ENCODE measurements at regions not wholly inside any gene's neighbourhood (a gene's known extent, or its start where the extent isn't known, plus 50 kb on each side); places are given as distances from the start of the nearest gene placed in this dataset.

GRCh38 chr16:85263239-85263585 is 150.9 kb upstream of the CIBAR2 start:
- Histone ChIP-seq H3K9me3 (ENCODE audit: low read depth) (no peaks in the 10 kb centered on the region), H3F3A (ENCODE audit: insufficient read depth) (no peaks in the 10 kb centered on the region), H2AFZ (no peak overlapping the region), H3K27ac (no peak overlapping the region), H4K20me1 (ENCODE audit: insufficient read depth) (no peaks in the 10 kb centered on the region; the same call in 1 of the 2 replicates), H3K9me2 (ENCODE audit: insufficient read depth) (no peaks in the 10 kb centered on the region), H3K4me2 (ENCODE audit: unreplicated experiment) (no peak overlapping the region), H3K79me2 (ENCODE audit: insufficient read depth) (peaks cover 76% of the 10 kb centered on the region), H3K36me3 (ENCODE audit: low read depth) (no peaks in the 10 kb centered on the region), H3K27me3 (replicated peaks; ENCODE audit: insufficient read depth) (no peaks in the 10 kb centered on the region), H3K4me3 (no peak overlapping the region), H3K4me1 (ENCODE audit: insufficient read depth) (no peaks in the 10 kb centered on the region), H3K9ac (no peak overlapping the region)
- in situ Hi-C loops (cut with MboI) = no loop called here
- TF ChIP-seq EZH2phosphoT487 (IDR thresholded peaks at IDR 0.05; ENCODE audit: insufficient read depth, low read depth) (no peak), EZH2 (IDR thresholded peaks at IDR 0.05; ENCODE audit: insufficient read depth, poor library complexity, severe bottlenecking) (no peak)
- 64 to 75% methylated on average over 6 of the region's 6 CpGs for WGBS, 2 experiments (ENCODE audit: low coverage in 1 of 2, low lambda C conversion rate in 2 of 2, missing lambda C conversion rate in 2 of 2)
- DNase-seq = no peak

DNA sequence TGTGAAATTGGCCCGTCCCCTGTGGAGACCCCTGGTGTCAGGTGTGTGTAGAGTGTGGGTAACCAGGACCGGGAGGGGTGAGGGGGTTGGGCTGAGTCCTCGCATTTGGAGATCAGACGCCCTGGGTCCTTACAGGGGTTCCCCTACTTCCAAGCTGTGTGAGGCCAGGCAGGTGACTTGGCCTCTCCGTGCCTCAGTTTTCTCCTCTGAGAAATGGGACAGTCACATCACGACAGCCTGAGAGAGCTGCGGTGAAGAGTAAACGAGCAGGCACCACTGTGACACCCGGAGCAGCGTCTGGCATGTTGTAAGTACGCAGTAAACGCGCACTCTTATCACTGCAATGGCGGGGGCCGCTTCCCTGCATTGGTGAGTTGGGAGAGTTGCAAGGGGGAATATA is 152.5 kb upstream of the CIBAR2 start:
- WGBS, 2 experiments (ENCODE audit: low coverage in 1 of 2, low lambda C conversion rate in 2 of 2, missing lambda C conversion rate in 2 of 2) = 86 to 91% methylated on average over 15 of the region's 15 CpGs
- no peak overlapping the region for H3K9ac ChIP-seq
- H3K79me2 ChIP-seq (ENCODE audit: insufficient read depth) = peaks cover 91% of the 10 kb centered on the region
- H3K9me3 ChIP-seq (ENCODE audit: low read depth) = no peaks in the 10 kb centered on the region
- H3K36me3 ChIP-seq (ENCODE audit: low read depth) = no peaks in the 10 kb centered on the region
- no peaks in the 10 kb centered on the region for H3K4me1 ChIP-seq (ENCODE audit: insufficient read depth)
- in situ Hi-C loops (cut with MboI) = no loop called here
- no peak overlapping the region for H2AFZ ChIP-seq
- H4K20me1 ChIP-seq (ENCODE audit: insufficient read depth) = no peaks in the 10 kb centered on the region; the same call in 1 of the 2 replicates
- TF ChIP-seq EZH2phosphoT487 (IDR thresholded peaks at IDR 0.05; ENCODE audit: insufficient read depth, low read depth) (no peak), EZH2 (IDR thresholded peaks at IDR 0.05; ENCODE audit: insufficient read depth, poor library complexity, severe bottlenecking) (no peak)
- H3K27ac ChIP-seq = no peak overlapping the region
- no peaks in the 10 kb centered on the region for H3F3A ChIP-seq (ENCODE audit: insufficient read depth)
- no peaks in the 10 kb centered on the region for H3K27me3 ChIP-seq (replicated peaks; ENCODE audit: insufficient read depth)
- no peak for DNase-seq
- H3K4me2 ChIP-seq (ENCODE audit: unreplicated experiment) = no peak overlapping the region
- H3K9me2 ChIP-seq (ENCODE audit: insufficient read depth) = no peaks in the 10 kb centered on the region
- H3K4me3 ChIP-seq = no peak overlapping the region

DNA sequence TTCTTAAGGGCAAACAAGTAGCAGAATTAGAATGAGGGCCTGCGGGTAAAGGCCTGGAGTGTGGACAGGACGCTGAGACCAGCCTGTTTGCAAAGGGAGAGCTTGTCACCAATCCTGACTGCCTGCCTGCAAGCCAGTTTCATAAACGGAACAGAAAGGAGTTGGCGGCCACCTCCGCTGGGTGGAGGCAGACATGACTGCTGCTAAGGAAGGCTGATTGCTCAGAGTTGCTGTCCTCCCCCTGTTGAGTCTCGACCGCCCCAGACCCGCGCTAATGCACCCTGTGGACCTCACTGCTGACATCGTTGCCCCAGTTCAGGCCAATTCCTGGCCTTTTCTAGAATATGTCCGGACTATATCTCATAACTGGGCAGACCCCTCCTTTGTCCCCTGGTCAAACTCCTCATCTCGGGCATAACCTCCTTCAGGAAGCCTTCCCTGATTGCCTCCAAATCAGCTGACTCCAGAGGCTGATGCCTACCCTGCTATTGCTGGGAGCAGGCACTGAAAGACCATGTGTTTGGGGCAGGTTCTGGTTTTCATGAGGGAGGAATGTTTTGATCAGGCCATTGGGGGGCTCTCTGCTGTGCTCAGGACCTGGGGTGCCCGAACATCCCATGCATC is 153.0 kb upstream of the CIBAR2 start:
- Histone ChIP-seq H3K9ac (no peak overlapping the region), H4K20me1 (ENCODE audit: insufficient read depth) (no peaks in the 10 kb centered on the region; the same call in 1 of the 2 replicates), H3K79me2 (ENCODE audit: insufficient read depth) (peaks cover 93% of the 10 kb centered on the region), H2AFZ (no peak overlapping the region), H3F3A (ENCODE audit: insufficient read depth) (no peaks in the 10 kb centered on the region), H3K27ac (no peak overlapping the region), H3K4me2 (ENCODE audit: unreplicated experiment) (no peak overlapping the region), H3K4me3 (no peak overlapping the region), H3K4me1 (ENCODE audit: insufficient read depth) (no peaks in the 10 kb centered on the region), H3K9me3 (ENCODE audit: low read depth) (no peaks in the 10 kb centered on the region), H3K9me2 (ENCODE audit: insufficient read depth) (no peaks in the 10 kb centered on the region), H3K27me3 (replicated peaks; ENCODE audit: insufficient read depth) (no peaks in the 10 kb centered on the region), H3K36me3 (ENCODE audit: low read depth) (no peaks in the 10 kb centered on the region)
- WGBS, 2 experiments (ENCODE audit: low coverage in 1 of 2, low lambda C conversion rate in 2 of 2, missing lambda C conversion rate in 2 of 2) = 84% methylated on average over 13 of the region's 13 CpGs
- no peak for TF ChIP-seq EZH2 (IDR thresholded peaks at IDR 0.05; ENCODE audit: insufficient read depth, poor library complexity, severe bottlenecking)
- TF ChIP-seq EZH2phosphoT487 (IDR thresholded peaks at IDR 0.05; ENCODE audit: insufficient read depth, low read depth) = no peak
- in situ Hi-C loops (cut with MboI) = no loop called here
- DNase-seq = no peak

DNA sequence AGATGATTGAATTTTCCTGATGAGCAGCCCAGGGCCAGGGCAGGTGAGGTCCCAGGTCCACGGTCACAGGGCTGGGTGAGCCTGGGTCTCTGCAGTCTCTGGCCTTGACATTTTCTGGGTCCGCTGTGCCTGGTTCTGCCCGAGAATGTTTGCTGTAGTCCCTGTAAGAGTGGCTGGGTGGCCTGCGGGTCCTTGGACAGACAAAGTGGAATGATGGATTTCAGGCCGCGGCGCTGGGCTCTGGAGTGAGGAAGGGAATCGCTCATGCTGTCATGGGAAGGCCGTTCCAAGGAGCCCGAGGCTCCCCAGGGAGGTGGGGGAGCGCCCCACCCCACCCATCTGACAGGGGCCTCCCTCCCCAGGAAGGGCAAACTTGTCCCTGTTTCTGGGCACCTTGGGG is 153.5 kb upstream of the CIBAR2 start:
- Histone ChIP-seq H2AFZ (no peak overlapping the region), H3K36me3 (ENCODE audit: low read depth) (no peaks in the 10 kb centered on the region), H3K79me2 (ENCODE audit: insufficient read depth) (peaks cover 94% of the 10 kb centered on the region), H3K4me2 (ENCODE audit: unreplicated experiment) (no peak overlapping the region), H4K20me1 (ENCODE audit: insufficient read depth) (no peaks in the 10 kb centered on the region; the same call in 1 of the 2 replicates), H3K9me2 (ENCODE audit: insufficient read depth) (no peaks in the 10 kb centered on the region), H3K9ac (no peak overlapping the region), H3K4me3 (no peak overlapping the region), H3K9me3 (ENCODE audit: low read depth) (no peaks in the 10 kb centered on the region), H3K27me3 (replicated peaks; ENCODE audit: insufficient read depth) (no peaks in the 10 kb centered on the region), H3K4me1 (ENCODE audit: insufficient read depth) (no peaks in the 10 kb centered on the region), H3F3A (ENCODE audit: insufficient read depth) (no peaks in the 10 kb centered on the region), H3K27ac (no peak overlapping the region)
- in situ Hi-C loops (cut with MboI) = no loop called here
- 88% methylated on average over 11 of the region's 11 CpGs for WGBS, 2 experiments (ENCODE audit: low coverage in 1 of 2, low lambda C conversion rate in 2 of 2, missing lambda C conversion rate in 2 of 2)
- DNase-seq = no peak
- TF ChIP-seq EZH2phosphoT487 (IDR thresholded peaks at IDR 0.05; ENCODE audit: insufficient read depth, low read depth) (no peak), EZH2 (IDR thresholded peaks at IDR 0.05; ENCODE audit: insufficient read depth, poor library complexity, severe bottlenecking) (no peak)
